A673 (cell line): ENCODE measurements at regions not wholly inside any gene's neighbourhood (a gene's known extent, or its start where the extent isn't known, plus 50 kb on each side); places are given as distances from the start of the nearest gene placed in this dataset.

Experiments
- EZH2 ChIP-seq: fragments of 200-600 bp; sonication (generic); IDR thresholded peaks from 2 replicates; pipeline ENCODE4 v1.6.1; 2017; ENCODE audit warnings: borderline replicate concordance, low read depth, mild to moderate bottlenecking, mixed read lengths, antibody characterized with exemption, low read length; ENCODE audit not compliant: poor library complexity, severe bottlenecking
- TF ChIP-seq, protein P1 (sequence below): fragments of 300-800, 200-600 bp; sonication (generic); conservative IDR thresholded peaks from 2 replicates; pipeline ENCODE4 v1.5.1; 2017; ENCODE audit warnings: low read depth, mild to moderate bottlenecking, antibody characterized with exemption, low read length, moderate library complexity, mixed read lengths

DNA sequence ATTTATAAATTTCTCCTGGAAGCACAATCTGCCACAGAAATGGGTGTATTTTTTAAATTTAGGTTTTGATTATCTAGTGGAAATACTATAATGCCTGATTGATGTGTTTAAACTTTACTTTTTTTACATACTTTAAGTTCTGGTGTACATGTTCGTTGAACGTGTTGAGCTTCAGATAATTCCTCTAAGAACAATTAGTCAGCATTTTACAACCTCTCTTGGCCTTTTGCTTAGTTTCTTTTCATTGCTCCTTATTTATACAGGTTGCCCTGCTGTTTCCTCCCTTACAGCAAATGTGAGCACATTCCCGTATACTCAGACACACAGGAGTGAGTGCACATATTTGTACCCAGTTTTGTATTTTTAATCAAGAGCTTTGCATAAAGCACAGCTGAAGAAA is 1038.9 kb downstream of the BRINP3 start:
- TF ChIP-seq, protein P1, sequence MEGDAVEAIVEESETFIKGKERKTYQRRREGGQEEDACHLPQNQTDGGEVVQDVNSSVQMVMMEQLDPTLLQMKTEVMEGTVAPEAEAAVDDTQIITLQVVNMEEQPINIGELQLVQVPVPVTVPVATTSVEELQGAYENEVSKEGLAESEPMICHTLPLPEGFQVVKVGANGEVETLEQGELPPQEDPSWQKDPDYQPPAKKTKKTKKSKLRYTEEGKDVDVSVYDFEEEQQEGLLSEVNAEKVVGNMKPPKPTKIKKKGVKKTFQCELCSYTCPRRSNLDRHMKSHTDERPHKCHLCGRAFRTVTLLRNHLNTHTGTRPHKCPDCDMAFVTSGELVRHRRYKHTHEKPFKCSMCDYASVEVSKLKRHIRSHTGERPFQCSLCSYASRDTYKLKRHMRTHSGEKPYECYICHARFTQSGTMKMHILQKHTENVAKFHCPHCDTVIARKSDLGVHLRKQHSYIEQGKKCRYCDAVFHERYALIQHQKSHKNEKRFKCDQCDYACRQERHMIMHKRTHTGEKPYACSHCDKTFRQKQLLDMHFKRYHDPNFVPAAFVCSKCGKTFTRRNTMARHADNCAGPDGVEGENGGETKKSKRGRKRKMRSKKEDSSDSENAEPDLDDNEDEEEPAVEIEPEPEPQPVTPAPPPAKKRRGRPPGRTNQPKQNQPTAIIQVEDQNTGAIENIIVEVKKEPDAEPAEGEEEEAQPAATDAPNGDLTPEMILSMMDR = no peak
- TF ChIP-seq EZH2 = no peak
